ENCODE measurements at regions not wholly inside any gene's neighbourhood (a gene's known extent, or its start where the extent isn't known, plus 50 kb on each side); places are given as distances from the start of the nearest gene placed in this dataset.

GRCh38 chr11:128336203-128336602 is 251.2 kb downstream of the ETS1 start:
- intact Hi-C loops (cut with micrococcal nuclease) = loop anchor here (10.0 kb wide), 1 partner anchor 79 kb away; no protein-coding TSS in a partner anchor
- peak; percentile 50 for DNase-seq
- no peak overlapping the region for H3K4me3 ChIP-seq
- H3K9me3 ChIP-seq (replicated peaks) = no peaks in the 10 kb centered on the region
- H3K27ac ChIP-seq (replicated peaks) = peak overlapping the region; percentile 86
- peaks cover 46% of the 10 kb centered on the region for H3K4me1 ChIP-seq
- H3K36me3 ChIP-seq = no peaks in the 10 kb centered on the region
- no peaks in the 10 kb centered on the region for H3K27me3 ChIP-seq (ENCODE audit: low read depth)
- no peak for TF ChIP-seq CTCF (IDR thresholded peaks at IDR 0.05; ENCODE audit: borderline replicate concordance)

- Histone ChIP-seq H3K9me3 (replicated peaks) (no peaks in the 10 kb centered on the region), H3K4me1 (peaks cover 46% of the 10 kb centered on the region), H3K27ac (replicated peaks) (peak overlapping the region; percentile 86), H3K4me3 (no peak overlapping the region), H3K27me3 (ENCODE audit: low read depth) (no peaks in the 10 kb centered on the region), H3K36me3 (no peaks in the 10 kb centered on the region)
- no peak for TF ChIP-seq CTCF (IDR thresholded peaks at IDR 0.05; ENCODE audit: borderline replicate concordance)
- intact Hi-C loops (cut with micrococcal nuclease) = loop anchor here (10.0 kb wide), 1 partner anchor 79 kb away; no protein-coding TSS in a partner anchor
- DNase-seq = no peak
Measured at GRCh38 chr11:128335729-128336128, 251.6 kb downstream of the ETS1 start.

GRCh38 chr11:128334311-128335044 is 252.9 kb downstream of the ETS1 start:
- no peaks in the 10 kb centered on the region for H3K9me3 ChIP-seq (replicated peaks)
- intact Hi-C loops (cut with micrococcal nuclease) = loop anchor here (10.0 kb wide), 1 partner anchor 80 kb away; no protein-coding TSS in a partner anchor
- H3K4me1 ChIP-seq = peaks cover 53% of the 10 kb centered on the region
- no peaks in the 10 kb centered on the region for H3K27me3 ChIP-seq (ENCODE audit: low read depth)
- H3K27ac ChIP-seq (replicated peaks) = peak overlapping the region; percentile 86
- peak; percentile 53 for DNase-seq
- H3K36me3 ChIP-seq = no peaks in the 10 kb centered on the region
- no peak for TF ChIP-seq CTCF (IDR thresholded peaks at IDR 0.05; ENCODE audit: borderline replicate concordance)
- H3K4me3 ChIP-seq = no peak overlapping the region

- intact Hi-C loops (cut with micrococcal nuclease) = loop anchor here (10.0 kb wide), 1 partner anchor 83 kb away; no protein-coding TSS in a partner anchor
Measured at GRCh38 chr11:128331317-128331716, 256.0 kb downstream of the ETS1 start.

GRCh38 chr11:128330203-128330602 is 257.2 kb downstream of the ETS1 start:
- TF ChIP-seq CTCF (IDR thresholded peaks at IDR 0.05; ENCODE audit: borderline replicate concordance) = no peak
- Histone ChIP-seq H3K9me3 (replicated peaks) (no peaks in the 10 kb centered on the region), H3K27me3 (ENCODE audit: low read depth) (no peaks in the 10 kb centered on the region), H3K36me3 (no peaks in the 10 kb centered on the region), H3K4me3 (no peak overlapping the region), H3K4me1 (peaks cover 55% of the 10 kb centered on the region), H3K27ac (replicated peaks) (peak overlapping the region; percentile 80)
- DNase-seq = no peak
- intact Hi-C loops (cut with micrococcal nuclease) = loop anchor here (10.0 kb wide), 1 partner anchor 85 kb away; no protein-coding TSS in a partner anchor

More at GRCh38 chr11:128331317-128331716, 256.0 kb downstream of the ETS1 start:
- Histone ChIP-seq H3K4me1 (peaks cover 66% of the 10 kb centered on the region), H3K27ac (replicated peaks) (peak overlapping the region; percentile 80), H3K27me3 (ENCODE audit: low read depth) (no peaks in the 10 kb centered on the region), H3K4me3 (no peak overlapping the region), H3K9me3 (replicated peaks) (no peaks in the 10 kb centered on the region), H3K36me3 (no peaks in the 10 kb centered on the region)
- TF ChIP-seq CTCF (IDR thresholded peaks at IDR 0.05; ENCODE audit: borderline replicate concordance) = no peak
- DNase-seq = no peak

All from left ventricle myocardium inferior (tissue), 1 donor.